ENCODE measurements at regions not wholly inside any gene's neighbourhood (a gene's known extent, or its start where the extent isn't known, plus 50 kb on each side); places are given as distances from the start of the nearest gene placed in this dataset.

- DNase-seq (ENCODE audit: low read depth in 1 of 2, low spot score in 1 of 2) (no peak), FAIRE-seq (no peak), ATAC-seq (no peak)
- no peak overlapping the region for H3K4me2 ChIP-seq
- TF ChIP-seq PBX3 (IDR thresholded peaks at IDR 0.05) (no peak), FOSB (CRISPR knock-in tag; IDR thresholded peaks at IDR 0.05) (no peak), ESRRA (IDR thresholded peaks at IDR 0.05; ENCODE audit: borderline replicate concordance, low read length) (no peak), PHF8 (IDR thresholded peaks at IDR 0.05; ENCODE audit: borderline replicate concordance, low read depth) (no peak), CBX2 (IDR thresholded peaks at IDR 0.05; ENCODE audit: borderline replicate concordance, low read depth) (no peak), EP300 (IDR thresholded peaks at IDR 0.05) (no peak), HOXA7 (CRISPR knock-in tag; IDR thresholded peaks at IDR 0.05) (no peak)
- no peaks in the 10 kb centered on the region for H3K9me3 ChIP-seq
- no peak overlapping the region for H3K4me3 ChIP-seq
- no peaks in the 10 kb centered on the region for H3K4me1 ChIP-seq
- POLR2A ChIA-PET, result no interaction called here
- no peak overlapping the region for H3K27ac ChIP-seq
- WGBS (ENCODE audit: missing lambda C conversion rate), result 43% methylated on average over 2 of the region's 2 CpGs
- CTCF ChIA-PET, result no interaction called here
These were observed 278.8 kb downstream of the HDGFL1 start for GRCh38 chr6:22848121-22848520.

GRCh38 chr6:22849921-22850320 lies 280.6 kb downstream of the HDGFL1 start:
- Histone ChIP-seq H3K4me1 (no peaks in the 10 kb centered on the region), H3K4me3 (no peak overlapping the region), H3K4me2 (no peak overlapping the region), H3K27ac (no peak overlapping the region), H3K9me3 (no peaks in the 10 kb centered on the region)
- POLR2A ChIA-PET, result no interaction called here
- no peak for ATAC-seq
- no peak for TF ChIP-seq HES2 (IDR thresholded peaks at IDR 0.05)
- CTCF ChIA-PET, result no interaction called here
- no peak for DNase-seq (ENCODE audit: low read depth in 1 of 2, low spot score in 1 of 2)
- no peak for FAIRE-seq

GRCh38 chr6:22852101-22852500 lies 282.7 kb downstream of the HDGFL1 start:
- 66% methylated on average over 4 of the region's 4 CpGs for WGBS (ENCODE audit: missing lambda C conversion rate)
- FAIRE-seq (no peak), ATAC-seq (no peak), DNase-seq (ENCODE audit: low read depth in 1 of 2, low spot score in 1 of 2) (no peak)
- no peak overlapping the region for H3K4me2 ChIP-seq
- no peaks in the 10 kb centered on the region for H3K9me3 ChIP-seq
- no peaks in the 10 kb centered on the region for H3K4me1 ChIP-seq
- ChIA-PET CTCF (no interaction called here), POLR2A (no interaction called here)
- TF ChIP-seq TP53 (CRISPR knock-in tag; IDR thresholded peaks at IDR 0.05) (no peak), NPAS2 (CRISPR knock-in tag; IDR thresholded peaks at IDR 0.05; ENCODE audit: borderline replicate concordance) (no peak), ZC3H11A (IDR thresholded peaks at IDR 0.05) (no peak), USF2 (IDR thresholded peaks at IDR 0.05) (no peak), RNF2 (IDR thresholded peaks at IDR 0.05; ENCODE audit: borderline replicate concordance, low read depth) (no peak), KDM5A (IDR thresholded peaks at IDR 0.05) (no peak), FOSB (CRISPR knock-in tag; IDR thresholded peaks at IDR 0.05) (no peak), ELK1 (IDR thresholded peaks at IDR 0.05; ENCODE audit: low read depth, low read length) (no peak), BCL3 (IDR thresholded peaks at IDR 0.05) (no peak)
- H3K27ac ChIP-seq, result no peak overlapping the region
- no peak overlapping the region for H3K4me3 ChIP-seq

All from A549 (cell line).